HG03039 (cell line): ENCODE measurements at regions not wholly inside any gene's neighbourhood (a gene's known extent, or its start where the extent isn't known, plus 50 kb on each side); places are given as distances from the start of the nearest gene placed in this dataset.

Experiments
- ATAC-seq: cut with Tn5 transposase; IDR thresholded peaks from one replicate; pipeline ENCODE4 v1.9.1; 2021; ENCODE audit warnings: mild to moderate bottlenecking, moderate library complexity; ENCODE audit not compliant: unreplicated experiment

DNA sequence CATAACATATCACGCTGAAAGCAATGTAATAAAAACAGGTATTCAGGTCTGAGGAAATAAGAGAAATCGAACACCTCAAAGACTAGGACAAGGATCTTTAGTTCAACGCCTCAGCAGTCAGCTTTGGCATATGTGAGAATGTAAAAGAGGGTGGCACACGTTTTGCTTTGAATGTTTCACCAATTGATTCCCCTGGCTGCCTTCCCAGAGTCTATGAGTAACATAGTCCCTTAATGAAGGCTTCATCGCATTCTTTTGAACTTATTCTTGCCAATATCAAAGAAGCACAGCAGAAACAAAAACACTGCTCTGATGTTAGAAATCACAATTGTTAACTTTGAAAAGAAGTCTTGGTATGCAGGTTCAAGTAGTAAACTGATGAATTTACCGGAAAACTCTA, 764.8 kb downstream of the ADGRL2 start:
- no peak for ATAC-seq

DNA sequence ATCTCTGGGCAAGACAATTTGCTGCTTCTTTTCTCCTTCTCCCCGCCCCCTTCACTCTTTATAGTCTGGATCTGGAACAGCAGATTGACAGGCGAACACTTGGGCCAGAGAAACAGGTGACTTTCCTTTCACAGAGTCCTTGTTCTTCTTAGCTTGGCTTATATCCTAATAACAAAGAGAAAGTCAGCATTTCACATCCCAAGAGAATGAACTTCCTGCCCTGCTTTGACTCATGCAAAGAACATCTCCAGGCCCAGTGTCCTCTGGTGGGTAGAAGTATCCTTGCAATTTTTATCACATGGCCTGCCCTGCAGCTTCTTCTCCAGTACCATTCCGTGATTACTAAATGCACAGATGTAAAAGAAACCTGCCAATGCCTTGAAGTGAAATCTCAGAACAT, 764.4 kb downstream of the ADGRL2 start:
- no peak for ATAC-seq

DNA sequence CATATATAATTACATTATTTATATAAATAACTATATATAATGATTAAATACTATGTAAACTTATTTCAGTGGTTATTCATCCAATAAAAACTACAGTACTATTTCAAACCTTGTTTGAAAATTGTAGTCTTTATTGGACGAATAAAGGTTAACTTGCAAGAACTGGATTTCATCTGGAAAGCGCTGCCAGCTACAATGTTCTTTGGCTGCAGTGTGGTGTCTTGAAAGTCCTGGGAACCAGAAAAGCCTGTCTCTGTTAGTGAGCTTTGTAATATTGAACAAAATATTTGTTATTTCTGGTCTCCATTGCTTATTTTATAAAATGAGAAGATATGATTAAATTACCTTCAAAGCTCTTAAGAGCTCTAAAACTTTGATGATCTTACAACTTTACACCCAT, 763.6 kb downstream of the ADGRL2 start:
- no peak for ATAC-seq

DNA sequence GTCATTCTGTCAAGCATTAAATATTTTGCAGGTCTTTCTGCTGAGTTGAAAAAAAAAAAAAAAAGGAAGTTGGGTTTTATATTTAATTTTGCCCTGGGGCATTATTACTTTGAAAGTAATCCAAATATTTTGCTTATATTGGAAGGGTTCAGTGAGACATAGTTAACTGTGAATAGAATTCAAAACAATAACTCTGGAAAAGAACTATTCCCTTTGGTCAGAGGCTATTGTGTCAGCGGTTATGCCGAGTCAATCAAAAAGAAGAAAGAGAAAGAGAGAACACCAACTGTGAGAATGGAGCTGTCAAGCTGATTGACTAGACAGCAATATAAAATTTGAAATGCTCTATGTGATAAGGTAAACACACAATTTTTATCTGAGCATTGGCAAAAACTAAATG, 761.7 kb downstream of the ADGRL2 start:
- ATAC-seq = no peak

DNA sequence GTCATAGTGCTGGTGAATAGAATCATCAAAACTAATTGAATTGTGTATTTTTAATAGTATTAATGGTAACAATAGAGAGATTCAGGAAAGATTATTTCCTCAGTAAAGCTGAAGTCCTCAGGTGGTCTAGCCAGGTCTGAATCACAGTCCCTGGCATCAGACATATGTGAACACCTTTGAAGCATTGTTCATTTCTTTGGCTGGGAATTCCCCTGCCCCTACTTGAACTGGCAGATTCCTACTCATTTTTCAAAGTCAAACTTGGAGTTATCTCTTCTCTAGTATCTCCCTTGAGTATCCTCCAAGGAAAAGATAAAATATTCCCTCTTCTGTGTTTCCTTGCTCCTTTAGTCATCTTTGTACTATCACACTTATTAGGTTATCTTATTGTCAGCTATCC, 759.8 kb downstream of the ADGRL2 start:
- no peak for ATAC-seq

DNA sequence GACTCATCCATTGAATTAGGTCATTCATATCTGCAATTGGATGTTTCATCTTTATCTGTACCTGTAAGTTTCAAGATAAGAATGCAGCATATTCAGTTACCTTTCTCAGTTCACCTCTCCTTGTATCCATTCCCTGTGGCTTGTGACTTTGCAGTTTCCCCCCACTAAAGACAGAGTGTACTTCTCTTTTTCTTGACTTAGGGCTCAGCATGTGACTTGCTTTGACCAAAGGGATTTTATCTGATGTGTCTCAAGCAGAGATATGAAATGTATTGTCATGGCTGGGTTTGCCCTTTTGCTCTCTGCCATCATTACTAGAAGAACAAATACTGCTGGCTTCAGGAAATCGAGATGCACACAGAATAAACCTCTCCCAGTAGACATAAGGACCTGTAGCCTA, 754.8 kb downstream of the ADGRL2 start:
- ATAC-seq = no peak

DNA sequence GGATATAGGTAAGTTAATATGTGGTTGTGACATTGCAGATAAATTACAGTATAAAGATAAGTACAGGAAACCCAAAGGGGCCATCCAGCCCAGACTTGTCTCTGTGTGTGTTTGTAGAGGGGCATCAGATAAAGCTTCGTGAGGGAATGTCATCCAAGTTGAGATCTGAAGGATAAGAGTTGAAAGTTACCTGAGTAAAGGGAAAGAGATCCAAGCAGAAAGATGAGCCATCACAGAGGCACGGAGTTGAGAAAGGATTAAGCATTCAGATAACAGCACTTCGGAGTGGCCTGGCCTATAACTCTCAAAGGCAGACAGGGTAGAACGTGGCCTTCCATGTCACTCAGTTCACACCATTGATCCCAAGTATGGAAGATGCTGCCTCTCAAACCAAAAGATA, 749.1 kb downstream of the ADGRL2 start:
- no peak for ATAC-seq

DNA sequence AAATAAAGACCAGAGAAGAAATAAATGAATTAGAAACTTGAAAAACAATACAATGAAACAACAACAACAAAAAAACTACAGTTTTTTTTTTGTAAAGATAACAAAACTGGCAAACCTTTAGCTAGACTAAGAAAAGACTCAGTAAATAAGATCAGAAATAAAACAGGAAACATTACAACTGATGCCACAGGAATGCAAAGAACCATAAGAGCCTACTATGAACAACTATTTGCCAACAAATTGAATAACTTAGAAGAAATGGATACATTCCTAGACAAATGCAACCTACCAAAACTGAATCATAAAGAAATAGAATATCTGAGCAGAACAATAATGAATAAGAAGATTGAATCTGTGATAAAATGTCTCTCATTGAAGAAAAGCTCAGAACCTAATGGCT, 742.0 kb downstream of the ADGRL2 start:
- ATAC-seq = no peak

DNA sequence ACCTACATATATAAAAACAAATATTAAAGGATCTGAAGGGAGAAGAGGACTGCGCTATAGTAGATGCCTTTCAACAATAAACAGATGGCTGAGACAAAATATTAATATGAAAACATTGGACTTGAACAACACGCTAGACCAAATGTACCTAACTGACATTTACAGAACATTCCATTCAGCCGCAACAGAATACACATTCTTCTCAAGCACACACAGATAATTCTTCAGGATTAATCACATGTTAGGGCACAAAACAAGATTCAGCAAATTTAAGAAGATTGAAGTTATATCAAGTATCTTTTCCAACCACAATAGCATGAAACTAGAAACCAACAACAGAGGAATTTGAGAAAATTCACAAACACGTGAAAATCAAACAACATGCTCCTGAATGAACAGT, 741.4 kb downstream of the ADGRL2 start:
- no peak for ATAC-seq

DNA sequence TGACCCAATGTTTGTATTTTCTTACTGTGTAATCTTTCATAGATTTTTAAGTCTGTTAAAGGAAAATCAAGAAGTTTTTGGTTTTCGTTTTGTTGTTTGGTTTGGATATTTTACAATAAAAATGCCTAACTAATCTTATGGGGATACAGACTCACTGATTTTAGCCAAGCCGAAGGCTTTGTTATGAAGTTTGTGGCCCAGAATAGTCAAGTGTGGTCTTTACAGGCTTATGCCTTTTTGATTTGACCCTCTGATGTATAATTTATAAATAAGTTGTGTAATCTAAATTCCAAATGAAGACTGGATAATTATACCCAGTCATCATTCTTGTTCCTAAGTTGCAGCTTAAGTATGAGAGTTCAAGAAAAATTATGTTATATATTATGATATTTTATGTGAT, 739.3 kb downstream of the ADGRL2 start:
- no peak for ATAC-seq

DNA sequence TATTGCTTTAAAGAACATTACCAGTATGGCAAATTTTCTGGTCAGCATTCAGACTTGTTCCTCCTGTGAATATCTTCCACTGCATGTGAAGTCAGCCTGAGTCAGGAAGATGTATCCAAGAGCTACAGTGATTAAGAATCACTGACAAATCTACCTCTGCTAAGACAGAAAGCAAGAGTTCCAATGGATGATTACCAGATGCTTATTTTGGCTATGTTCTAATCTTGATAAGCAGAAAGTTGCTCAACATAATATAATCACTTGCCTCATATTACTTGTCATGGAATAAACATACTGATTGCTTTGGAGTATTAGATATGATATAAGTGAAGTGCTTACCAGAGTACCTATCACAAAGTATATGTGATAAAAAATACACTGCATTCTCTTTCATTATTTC, 738.1 kb downstream of the ADGRL2 start:
- ATAC-seq = no peak

DNA sequence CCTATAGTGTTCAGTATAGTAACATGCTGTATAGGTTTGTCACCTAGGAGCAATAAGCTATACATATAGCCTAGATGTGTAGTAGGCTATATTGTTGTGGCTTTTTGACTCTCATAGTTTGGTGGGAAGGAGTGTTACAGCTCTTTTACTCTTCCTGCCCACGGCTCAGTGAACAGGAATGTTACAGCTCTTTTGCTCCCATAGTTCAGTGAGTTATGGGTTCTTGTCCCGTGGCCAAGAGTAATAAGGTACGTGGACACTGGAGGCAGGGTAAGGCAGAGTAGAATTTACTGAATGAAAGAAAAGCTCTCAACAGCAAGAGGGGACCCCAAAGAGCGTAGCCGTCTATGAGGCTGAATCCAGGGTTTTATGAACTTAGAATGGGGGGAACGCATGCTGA, 734.3 kb downstream of the ADGRL2 start:
- ATAC-seq = no peak

DNA sequence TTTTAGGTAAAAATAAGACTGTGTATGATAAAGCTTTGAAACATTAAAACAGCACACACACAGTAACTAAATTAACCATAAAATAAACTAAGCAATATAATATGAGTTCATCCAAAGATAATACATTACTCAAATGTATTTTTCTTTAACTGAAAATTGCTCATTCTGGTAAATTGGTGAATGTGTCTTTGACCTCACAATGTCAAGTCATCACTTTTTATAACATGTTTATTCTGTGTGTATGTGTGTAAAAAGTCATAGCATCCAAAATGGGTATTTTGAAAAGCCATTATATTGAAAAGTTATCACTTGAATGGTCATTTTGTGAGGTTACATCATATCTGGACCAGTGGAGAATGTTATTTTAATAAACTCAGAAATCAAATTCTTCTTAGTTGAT, 724.6 kb downstream of the ADGRL2 start:
- ATAC-seq = no peak

DNA sequence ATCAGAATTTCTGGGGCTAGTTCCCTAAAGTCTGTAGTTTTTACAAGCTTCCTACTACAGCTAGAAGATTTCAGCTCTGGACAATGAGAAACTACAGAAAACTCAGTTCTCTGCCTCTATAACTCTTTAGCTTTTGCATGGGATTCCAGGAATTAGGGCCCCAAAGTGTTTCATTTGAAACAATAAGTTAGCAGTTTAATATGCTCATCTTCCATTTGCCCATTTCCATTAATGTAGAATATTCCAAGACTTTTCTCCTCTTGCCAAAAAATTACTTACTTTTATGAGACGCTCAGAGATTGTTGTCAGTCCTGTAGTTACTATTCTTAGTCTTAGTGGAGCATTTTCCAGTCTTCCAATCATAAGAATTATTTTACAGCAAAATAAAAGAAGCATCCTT, 719.9 kb downstream of the ADGRL2 start:
- no peak for ATAC-seq

DNA sequence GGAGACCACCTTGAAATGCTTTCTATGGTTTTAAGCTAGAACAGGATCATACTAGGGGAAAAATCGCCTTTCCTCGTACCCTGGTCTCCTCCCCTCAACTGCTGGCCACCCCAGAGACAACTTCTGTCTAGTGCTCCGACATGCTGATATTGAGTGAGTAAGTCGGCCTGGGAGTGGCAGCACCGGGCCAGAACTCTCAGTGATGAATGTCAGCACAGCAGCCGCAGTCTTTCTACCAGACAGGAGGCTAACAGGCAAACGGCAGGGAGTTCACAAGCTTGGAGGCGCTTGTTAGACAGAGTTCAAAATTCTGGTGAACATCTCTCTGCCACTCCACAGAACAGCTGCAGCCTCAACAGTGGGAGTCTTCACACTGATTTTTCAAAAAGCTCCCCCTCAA, 716.9 kb downstream of the ADGRL2 start:
- ATAC-seq = no peak

DNA sequence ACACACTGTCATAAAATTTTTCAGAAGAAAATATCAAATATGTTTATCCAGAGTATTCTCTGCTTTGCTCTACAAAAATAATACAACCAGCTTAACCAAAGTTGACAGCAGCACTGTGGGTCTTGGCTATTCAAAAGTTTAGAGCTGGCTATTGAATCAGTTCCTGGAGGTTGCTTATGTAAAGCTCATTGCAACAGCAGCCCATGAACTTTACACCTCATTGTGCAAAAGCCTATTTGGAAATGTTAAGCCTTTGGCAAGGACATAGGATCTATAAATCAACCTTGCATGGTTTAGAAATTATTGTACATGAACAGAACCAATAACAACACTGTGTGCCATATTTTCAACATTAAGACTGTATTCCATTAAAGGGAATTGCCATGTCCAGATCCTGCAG, 714.9 kb downstream of the ADGRL2 start:
- no peak for ATAC-seq

DNA sequence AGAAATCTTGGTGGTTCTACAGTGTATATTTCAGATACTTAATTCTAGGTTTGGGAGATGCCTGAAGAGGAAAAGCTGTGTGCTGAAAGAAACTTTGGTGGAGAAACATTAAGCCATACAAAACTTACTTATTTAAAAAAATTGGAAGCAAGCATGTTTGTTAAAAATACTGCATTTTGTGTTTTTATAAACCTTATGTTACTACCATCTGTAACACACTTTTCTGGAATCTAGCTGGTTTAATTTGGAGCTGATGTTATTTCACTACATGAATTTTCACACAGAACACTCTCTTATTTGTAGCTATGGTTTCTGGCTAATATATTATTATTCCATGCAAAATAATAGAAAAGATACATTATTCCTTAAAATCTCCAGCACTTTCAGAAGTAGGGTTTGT, 710.7 kb downstream of the ADGRL2 start:
- ATAC-seq = no peak

DNA sequence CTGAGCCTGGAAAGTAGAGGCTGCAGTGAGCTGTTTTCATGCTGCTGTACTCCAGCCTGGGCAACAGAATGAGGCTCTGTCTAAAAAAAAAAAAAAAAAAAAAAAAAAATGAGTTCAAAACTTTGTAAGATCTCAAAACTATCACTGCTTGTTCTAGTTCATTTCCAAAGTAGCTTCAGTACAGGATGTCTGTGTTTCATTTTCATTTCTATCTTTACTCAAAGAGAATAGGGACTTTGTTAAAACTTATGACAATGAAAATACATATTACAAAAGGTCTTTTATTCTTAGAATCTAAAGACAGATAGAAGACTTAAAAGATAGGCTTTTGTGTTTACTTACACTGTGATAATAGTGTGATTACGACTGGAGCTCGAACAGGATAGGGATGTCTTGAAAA, 709.7 kb downstream of the ADGRL2 start:
- ATAC-seq = no peak

DNA sequence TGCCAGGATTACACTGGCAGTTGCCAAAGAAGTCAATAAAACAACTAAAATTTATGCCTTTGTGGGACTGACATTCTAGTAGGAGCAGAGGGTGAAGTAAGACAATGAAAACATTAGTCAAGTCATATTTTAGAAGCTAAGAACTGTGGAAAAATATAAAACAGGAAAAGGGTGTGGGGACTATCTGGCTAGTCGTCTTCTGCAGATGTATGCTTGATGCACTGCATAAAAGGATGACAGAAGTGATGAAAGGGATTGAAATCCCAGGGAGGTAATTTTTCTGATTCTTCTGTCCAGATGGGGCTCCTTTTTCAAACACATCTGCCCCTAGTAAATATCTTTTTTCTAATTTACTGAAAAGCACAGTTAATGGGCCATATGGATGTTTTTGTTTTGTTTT, 706.3 kb downstream of the ADGRL2 start:
- no peak for ATAC-seq

DNA sequence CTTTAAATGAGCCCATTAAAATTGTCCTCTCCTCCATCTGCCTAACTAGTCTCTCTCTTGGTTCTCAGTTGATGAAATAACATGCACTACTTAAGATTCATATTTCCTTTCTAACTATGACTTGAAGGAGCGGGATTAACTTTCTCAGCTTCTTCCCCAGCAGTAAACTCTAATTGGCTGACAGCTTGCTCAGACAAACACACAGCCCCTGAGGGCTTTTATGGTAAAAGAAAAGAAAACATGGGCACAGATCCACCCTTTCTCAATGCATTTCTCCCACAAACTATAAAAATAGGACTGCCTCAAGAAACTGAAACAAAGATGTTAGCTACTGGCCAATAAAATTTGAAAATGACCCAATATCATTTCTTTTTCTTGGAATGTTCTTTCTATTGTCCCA, 703.1 kb downstream of the ADGRL2 start:
- no peak for ATAC-seq

DNA sequence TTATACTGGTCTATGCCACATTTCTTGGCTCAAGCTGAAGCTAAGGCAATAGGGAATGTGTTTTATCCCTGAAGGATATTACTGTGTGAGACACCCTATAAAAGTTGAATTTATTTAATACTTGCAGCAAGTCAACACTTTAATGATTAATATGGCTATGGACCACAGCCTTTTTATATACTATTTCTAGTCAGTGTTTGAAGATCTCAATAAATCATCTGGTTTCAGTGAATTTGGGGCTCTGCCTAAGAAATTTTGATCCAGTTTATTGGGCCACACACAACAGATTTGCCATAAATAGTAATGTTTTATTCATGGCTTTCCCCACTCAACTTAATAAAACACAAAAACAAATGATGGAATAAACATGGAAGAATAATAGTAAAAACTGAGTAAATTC, 698.3 kb downstream of the ADGRL2 start:
- no peak for ATAC-seq

DNA sequence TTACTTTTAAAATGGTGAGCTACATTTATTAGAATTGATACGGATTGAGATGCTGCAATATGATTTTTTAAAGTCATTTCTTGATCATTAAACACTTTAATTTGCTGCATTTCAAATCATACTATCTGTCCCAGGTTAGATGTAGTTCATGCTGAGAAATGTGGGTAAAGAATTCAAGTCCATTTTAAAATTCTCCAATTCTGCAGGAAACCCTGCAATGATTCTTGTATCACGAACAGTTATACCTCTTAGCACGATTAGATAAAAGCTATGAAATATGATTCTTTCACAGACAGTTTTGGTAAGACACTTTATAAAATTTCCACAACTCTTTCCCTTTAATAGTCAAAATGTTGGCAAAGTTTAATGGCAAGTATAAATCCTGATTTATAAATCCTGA, 693.4 kb downstream of the ADGRL2 start:
- ATAC-seq = no peak

DNA sequence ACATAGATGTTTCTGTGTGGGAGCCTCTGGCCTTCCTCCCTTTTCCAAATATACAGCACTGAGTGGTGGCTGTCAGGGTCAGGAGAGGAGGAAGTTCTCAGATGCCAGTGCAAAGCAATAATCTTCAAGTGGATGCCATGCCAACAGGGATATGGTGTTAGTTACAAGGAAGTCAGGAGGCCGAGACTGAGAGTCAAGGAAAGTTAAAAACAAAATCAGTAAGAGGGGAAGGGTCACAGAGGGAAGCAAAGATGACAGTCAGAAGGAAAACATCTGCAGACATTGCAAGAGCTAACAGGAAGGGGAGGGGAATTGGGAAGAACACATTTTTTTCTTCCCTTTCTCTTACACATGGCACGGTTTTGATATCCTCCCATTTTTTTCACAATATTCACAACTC, 691.4 kb downstream of the ADGRL2 start:
- ATAC-seq = no peak
